Daoy (cell line): ENCODE measurements at regions not wholly inside any gene's neighbourhood (a gene's known extent, or its start where the extent isn't known, plus 50 kb on each side); places are given as distances from the start of the nearest gene placed in this dataset.
A peak's percentile ranks its signal among the peaks of the same experiment; 100 is the strongest.

ENCODE experiments used
- DNase-seq: peaks from one replicate; pipeline ENCODE4 v3.0.0-alpha.2; 2015; ENCODE audit warnings: low read depth

GRCh38 chr4:177692907-177693306 is 250.7 kb upstream of the AGA start:
- DNase-seq: no peak

DNA sequence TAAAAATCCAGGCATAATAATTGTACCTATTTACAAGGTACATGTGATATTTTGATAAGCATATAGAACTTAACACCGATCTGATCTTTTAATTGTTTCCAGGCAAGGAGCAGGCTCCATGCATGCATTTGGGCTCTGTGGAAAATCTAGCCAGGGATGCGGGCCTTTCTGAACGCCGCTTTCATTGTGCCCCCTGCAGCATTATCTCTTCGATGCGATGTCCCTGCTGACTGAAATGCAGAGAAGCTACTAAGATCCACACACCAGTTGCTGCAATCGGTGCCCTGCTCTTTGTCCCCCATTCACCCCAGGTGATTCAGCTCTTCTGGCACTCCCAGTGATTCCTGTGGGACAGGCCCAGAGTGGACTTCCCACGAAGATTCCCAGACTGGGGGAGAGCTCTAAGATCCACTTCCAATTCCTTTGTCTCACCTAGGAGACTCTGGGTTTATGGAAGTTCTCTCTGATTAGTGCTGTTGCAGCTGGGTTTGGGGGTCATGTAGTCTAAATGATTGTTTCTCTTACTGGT is 254.3 kb upstream of the AGA start:
- peak; percentile 3 for DNase-seq

DNA sequence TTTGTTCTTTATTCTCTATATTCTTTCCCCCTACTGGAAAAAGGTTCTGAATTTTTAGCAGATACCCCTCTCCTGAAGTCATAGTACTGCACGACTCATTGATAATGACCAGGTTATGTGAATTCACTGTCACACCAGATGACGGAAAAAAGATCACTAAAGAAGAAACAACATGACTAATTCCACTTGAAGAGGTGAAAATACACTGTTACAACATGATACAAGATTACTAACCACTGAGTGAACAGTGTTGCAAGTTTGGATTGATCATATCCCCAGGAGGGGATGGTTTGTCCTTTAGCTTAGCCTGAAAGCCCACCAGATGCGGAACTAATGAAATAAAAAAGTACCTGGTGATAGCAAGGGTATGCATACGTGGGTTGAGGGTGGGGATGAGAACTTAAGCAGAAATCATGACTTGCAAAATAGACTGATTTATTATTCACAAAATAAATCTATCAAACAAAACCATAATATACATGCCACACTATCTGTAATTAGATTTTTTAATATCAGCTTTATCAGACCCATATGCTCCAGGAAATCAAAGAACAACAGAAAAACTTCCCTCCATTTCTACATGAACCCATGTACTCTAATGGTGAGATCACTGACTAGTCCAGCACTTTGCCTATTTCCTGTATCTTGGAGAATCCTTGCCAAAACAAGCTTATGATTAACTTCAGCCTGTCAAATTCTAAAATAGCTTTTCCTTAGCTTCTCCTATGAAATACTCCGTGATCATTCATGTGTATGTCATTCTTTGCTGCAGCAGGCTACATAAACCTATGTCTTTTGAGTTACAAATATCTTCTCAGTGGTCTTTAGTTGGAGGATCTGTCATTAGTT is 257.4 kb upstream of the AGA start:
- DNase-seq: peak; percentile 19

DNA sequence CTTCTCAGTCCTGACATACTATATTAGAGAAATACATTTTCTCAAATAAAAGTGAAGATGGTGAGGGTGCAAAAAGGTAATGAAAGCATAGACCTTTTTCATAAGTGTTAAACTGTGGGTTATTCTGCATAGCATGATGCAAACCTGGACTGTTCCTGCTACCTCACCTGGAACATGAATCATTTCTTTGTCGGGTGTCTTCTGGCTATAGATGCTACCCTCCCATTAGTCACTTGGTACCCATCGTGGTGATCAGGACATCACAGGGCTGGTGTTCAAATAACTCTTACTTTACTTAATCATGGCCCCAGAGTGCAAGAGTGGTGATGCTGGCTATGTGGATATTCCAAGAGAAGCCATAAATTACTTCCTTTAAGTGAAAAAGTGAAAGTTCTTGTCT is 264.7 kb upstream of the AGA start:
- no peak for DNase-seq

GRCh38 chr4:177713454-177713853 is 271.2 kb upstream of the AGA start:
- no peak for DNase-seq

DNA sequence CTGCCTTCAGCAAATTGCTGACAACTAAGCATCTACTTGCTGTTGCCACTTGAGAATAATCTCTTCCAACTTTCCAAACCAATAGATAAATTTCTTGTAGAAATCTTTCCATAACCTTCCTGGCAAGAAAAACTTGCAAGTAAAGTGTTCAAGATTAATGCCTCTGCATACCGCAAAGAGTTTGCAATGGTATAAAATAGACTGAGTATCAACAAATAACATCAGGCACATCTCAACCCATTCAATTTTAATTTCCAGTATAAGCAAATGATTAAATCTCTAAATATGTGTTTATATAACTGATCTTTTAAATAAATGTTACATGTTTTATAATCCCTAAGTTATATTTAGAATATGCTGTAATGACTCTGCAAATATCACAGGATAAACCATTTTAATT is 275.2 kb upstream of the AGA start:
- DNase-seq: no peak

- peak; percentile 9 for DNase-seq
Observed at GRCh38 chr4:177718514-177718913, 276.3 kb upstream of the AGA start.

DNA sequence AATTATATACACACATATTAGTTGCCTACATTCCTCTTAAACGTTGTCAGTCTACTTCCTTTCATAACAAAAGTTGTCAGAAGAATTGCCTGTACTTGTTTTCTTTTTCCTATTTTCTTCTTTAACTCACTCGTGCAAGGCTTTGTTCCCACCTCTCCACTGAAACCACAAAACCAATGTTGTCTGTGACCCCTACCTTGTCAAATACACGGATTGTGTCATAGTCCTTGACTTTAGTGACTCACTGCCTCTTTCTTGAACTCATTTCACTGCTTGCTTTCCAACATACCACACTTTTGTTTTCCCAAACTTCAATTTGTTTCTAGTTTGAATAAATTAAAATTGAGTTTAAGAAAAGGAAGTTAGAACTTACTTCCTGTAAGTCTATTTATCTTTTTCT is 283.9 kb upstream of the AGA start:
- peak; percentile 27 for DNase-seq

- DNase-seq: peak; percentile 68
Observed at GRCh38 chr4:177728361-177729152, 286.3 kb upstream of the AGA start.

- DNase-seq: no peak
Observed at GRCh38 chr4:177729681-177730080, 287.4 kb upstream of the AGA start.

GRCh38 chr4:177737387-177737940 is 295.2 kb upstream of the AGA start:
- no peak for DNase-seq

DNA sequence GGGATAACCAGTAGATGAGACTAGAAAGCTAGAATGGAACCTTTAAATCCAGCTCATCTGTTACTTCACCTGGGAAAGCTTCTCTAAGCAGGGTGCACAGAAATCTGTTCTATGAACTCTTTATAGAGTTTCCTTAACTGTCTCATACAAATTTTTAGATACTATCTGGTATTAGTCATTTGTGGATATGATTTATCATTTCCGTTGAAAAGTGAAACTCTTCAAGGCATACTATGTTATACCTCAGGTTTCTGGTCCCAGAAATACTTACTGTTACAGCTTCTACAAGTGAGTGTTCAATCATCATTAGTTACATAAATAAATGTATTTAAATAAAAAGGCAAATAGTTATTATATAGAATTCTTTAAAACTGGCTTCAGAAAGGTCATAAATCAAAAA is 298.3 kb upstream of the AGA start:
- DNase-seq: no peak

GRCh38 chr4:177759729-177760128 is 317.5 kb upstream of the AGA start:
- DNase-seq: no peak

DNA sequence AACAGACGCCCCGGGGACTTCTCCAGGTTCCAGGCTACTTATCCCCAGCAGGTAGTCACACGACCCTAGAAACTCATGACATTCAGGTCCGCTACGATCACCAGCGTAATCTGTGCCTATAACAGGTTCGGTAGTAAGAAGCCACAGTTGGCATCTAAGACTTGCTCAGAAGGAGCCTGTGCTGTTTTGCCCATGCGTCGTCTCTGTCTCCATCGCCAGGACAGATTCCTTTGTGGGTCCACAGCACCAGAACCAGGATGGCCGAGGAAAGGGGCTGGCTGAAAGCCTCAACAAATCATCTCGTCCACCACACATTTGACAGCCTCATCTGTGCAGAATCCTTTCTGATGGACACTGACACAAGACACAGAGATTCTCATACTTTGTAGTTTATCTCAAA is 319.5 kb upstream of the AGA start:
- no peak for DNase-seq

- no peak for DNase-seq
Observed at GRCh38 chr4:177769155-177769554, 326.9 kb upstream of the AGA start.

DNA sequence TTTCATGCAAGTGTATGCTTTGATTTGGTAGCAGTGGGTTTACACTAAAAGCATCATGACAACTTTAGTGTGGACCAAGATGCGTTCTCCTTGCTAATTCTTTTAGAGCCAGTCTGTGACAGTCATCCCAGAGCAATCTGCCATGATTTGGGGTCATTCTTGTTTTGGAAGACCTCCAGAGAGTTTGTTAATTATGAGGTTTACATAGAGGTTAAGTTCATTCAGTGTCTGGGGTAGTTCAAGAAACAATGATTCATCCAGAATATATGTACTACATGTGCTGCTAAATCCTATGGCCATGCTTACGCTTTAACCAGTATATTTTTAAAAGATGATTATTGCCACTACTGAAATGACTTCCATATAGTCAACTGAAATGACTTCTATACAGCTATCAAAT is 328.5 kb upstream of the AGA start:
- no peak for DNase-seq

GRCh38 chr4:177771645-177772044 is 329.4 kb upstream of the AGA start:
- no peak for DNase-seq

DNA sequence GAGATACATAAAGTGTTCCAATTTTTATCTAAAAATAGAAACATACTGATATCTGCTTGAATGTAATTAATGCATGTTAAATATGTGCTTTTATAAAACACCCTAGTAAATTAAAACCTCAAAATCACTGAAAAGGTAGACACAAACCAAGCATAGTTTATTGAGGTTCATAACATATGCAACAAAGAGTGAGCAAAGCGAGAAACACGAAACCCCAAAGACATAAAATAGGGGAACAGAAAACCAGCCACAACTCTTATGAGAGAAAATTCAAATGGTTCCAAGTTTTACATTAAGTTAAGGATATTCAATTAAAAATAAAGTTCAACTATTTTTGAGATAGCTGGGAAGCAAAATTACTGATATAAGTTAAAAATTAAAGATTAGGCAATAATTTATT is 336.4 kb upstream of the AGA start:
- DNase-seq: no peak

GRCh38 chr4:177785000-177785399 is 342.8 kb upstream of the AGA start:
- DNase-seq: no peak

- no peak for DNase-seq
Observed at GRCh38 chr4:177789610-177790009, 347.4 kb upstream of the AGA start.

DNA sequence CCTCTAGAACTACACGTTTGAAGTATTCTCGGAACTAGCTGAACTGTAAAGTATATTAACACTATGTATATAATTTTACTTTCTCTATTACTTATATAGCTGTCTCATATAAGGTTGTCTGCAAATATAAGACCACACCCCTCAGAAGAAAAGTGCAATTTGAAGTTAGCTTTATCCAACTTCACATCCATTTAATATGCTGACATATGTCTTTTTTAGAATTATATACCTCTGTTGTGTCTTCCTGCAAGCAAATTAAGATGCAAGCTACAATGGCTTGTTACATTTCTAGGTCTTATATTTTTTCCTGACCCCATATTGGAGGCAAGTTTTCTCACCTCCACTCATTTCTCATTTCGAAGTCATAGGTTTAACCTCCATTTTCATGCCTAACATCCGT is 349.0 kb upstream of the AGA start:
- DNase-seq: no peak

DNA sequence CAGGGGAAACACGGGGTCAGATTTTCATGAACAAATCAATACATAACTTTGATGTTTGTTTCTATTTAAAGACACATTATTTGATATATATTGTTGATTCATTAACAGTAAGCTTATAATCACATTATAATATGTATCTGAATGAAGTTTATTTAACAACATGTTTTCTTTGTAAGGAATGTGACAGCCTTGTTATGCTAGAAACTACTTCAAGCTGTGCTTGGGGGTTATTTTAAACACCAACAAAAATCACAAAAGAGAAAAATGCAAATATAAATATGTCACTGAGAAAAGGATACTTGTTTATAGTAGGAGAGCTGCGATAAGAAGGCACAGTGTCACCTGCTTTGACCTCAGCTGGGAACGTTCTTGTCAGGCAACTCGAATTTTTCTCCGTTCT is 354.6 kb upstream of the AGA start:
- no peak for DNase-seq

- DNase-seq: no peak
Observed at GRCh38 chr4:177798161-177798560, 355.9 kb upstream of the AGA start.
